GM18520 (cell line): ENCODE measurements at regions not wholly inside any gene's neighbourhood (a gene's known extent, or its start where the extent isn't known, plus 50 kb on each side); places are given as distances from the start of the nearest gene placed in this dataset.
"Not testable (repeated sequence)": the region's sequence is repeated elsewhere in the genome, so short reads cannot be mapped to it uniquely, and the experiment has no call there.

Experiments used
- ATAC-seq: cut with Tn5 transposase; IDR thresholded peaks from one replicate; pipeline ENCODE4 v1.9.1; 2021; ENCODE audit not compliant: unreplicated experiment

DNA sequence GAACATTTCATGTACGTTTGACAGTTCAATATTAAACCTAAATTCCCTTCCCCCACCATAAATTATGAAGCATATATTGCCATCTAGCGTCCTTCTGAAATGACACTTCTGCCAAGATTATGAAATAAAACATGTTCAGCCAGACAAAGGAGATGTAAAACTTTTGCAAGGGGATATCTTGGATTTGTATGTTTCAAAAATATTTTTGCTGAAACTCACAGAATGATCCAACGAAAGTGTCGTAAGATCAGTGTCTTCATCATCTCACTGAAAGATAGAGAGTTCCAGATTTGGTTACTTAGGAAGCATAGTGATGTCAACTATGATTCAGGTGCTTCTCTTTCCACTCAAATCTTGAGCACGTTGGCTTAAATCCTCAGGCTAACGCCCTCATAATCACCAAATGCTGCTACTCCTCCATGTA, 904.3 kb downstream of the XPNPEP1 start:
- ATAC-seq = no peak

DNA sequence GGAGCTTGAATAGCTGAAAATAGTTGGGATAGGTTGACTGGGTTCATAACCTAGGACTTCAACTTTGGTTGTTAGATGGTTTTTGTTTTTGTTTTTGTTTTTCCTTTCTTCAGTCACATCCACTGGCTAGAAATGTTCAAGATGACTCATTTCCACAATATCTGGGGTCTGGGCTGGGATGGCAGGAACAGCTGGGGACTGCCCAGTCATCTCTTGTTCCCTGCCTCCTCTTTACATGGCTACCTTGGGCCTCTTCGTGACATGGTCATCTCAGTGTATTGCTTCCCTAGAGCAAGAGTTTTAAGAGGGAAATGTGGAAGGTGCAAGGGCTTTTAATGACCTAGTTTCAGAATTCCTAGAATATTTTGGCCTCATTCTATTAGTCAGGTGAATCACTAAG, 915.8 kb downstream of the XPNPEP1 start:
- ATAC-seq = no peak

- ATAC-seq = no peak
Measured at GRCh38 chr10:108990441-108990840, 932.9 kb downstream of the XPNPEP1 start.

DNA sequence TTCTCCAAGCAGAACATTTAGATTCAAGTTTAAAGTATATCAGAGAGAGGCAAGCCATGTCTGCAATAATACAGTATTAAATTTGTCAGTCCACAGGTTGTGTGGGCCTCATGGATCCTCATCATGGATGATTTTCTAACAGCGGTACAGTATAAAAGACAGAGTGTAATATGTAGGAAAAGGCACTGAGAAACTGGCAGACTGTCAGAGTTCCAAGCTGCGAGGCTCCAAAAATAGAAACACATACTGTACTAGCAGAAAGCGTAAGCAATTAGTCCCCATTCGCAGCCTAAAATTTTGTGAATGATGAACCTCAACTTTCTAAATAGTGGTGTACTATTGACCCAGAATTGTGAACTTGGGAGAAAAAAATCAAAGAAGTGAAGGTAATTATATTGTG, 933.3 kb downstream of the XPNPEP1 start:
- no peak for ATAC-seq

- no peak for ATAC-seq
Measured at GRCh38 chr10:108982159-108982558, 941.2 kb downstream of the XPNPEP1 start.

DNA sequence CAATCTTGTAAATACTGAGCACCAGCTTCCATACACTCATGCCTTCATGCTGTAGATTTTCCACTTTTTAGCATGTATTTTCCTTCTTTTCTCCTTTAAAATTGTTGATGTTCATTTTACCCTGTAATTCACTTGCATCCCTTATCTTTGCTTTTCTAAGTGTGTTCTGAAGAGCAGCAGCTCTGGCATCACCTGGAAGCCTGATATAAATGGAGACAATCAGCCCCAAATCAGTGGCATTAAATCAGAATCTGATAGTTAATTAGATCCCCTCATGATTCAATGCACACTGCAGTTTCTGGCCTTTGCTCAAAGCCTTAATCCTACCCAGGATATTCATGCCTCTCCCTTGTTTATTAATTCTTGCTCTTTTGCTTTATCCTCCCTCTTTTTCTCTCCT, 942.4 kb downstream of the XPNPEP1 start:
- ATAC-seq = no peak

DNA sequence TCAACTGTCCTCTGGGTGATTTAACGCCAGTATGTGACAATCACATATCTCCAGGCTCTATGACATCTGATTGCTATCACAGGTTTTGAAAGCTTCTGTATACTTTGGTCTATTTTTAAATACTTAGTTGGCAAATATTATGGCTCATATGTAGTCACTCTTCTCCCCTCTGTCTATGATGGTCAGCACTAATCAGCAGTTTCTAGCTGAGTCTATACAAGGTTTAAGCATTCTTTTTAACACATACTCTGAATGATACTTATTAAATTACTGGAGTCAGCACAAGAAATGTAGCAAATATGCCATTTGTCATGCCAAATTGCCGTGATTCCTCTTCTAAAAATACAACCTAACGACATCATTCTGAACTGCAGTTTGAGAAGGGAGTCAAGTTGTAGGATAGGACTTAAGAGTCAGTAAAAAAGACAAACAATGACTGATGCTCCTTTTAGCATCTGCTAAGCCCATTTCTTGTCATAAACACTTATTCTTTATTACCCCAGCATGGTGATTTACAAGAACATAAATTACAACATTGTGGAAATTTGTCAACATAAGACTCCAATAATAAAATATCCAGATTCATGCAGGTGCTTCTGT, 947.8 kb downstream of the XPNPEP1 start:
- ATAC-seq = no peak

GRCh38 chr10:108970016-108970415, 953.3 kb downstream of the XPNPEP1 start:
- no peak for ATAC-seq

DNA sequence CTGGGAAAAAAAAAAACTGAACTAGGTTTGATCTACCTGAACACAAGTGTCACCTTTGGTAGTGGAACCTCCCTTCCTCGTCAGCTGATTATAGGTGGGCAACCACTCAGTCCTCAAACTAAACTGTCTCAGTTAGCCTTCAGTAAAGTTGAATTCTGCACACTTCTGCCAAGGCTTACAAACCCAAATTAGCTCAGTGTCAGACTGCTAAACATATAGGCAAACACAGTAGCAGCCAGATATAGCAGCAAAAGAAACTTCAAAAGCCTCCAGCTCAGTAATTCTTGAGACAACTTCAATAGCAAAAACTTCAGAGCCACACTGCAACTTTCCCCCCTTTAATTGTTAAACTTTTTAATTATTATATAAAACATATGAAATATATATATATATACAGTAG, 956.9 kb downstream of the XPNPEP1 start:
- ATAC-seq = no peak

DNA sequence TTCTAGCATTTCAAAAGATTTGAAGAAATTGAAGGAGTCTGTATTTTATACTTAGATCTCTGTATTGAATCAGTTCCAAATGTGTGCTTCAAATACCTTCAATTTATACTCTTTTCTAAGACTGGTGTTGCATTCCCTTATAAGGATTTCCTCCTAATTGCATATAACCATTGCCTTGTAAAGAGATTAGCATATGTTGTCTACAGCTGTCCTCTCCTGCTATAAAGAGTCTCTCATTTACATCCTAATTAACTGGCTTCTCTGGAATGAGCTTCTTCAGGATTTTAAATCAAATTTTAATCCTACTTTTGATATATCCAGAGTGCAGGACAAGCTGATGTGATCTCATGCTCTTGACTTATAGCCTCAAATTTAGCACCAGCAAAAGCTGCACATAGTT, 957.3 kb downstream of the XPNPEP1 start:
- ATAC-seq = no peak

DNA sequence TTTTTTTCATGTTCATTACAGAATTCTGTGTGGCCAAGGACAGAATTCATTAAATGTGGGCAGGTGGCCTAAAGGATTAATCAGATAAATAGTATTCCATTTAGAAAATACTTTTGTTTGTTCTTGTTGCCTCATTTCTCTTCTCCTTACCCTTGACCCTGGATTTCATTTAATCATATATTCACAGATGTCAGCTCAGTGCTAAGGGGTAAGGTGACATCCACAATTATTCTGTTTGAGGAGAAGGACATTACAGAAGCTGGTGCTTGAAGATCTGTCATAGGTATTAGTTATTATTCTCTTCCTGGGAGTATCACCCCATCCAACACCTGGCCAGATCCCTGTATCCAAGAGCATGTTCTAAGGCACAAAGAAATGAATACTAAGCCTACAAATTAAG, 961.1 kb downstream of the XPNPEP1 start:
- ATAC-seq = no peak

GRCh38 chr10:108957681-108958080, 965.6 kb downstream of the XPNPEP1 start:
- no peak for ATAC-seq

DNA sequence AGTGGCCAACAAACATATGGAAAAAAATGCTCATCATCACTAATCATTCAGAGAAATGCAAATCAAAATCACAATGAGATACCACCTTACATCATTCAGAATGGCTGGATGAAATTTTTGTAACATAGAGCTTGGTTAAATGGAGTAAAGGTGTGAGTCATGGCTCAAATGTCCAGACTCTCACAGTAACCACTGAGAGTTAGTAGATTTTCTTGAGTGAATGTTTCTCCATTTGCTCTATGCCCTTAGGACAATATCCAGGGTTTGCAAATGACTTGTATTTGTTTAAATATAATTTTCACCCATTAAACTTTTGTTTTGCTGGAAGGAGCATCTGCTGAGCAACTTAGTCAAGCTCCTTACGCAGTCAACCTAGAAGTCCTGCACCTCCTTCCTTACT, 967.2 kb downstream of the XPNPEP1 start:
- no peak for ATAC-seq

GRCh38 chr10:108920029-108920428, 1003.3 kb downstream of the XPNPEP1 start:
- not testable (repeated sequence) for ATAC-seq

- ATAC-seq = no peak
Measured at GRCh38 chr10:108913300-108913699, 1010.0 kb downstream of the XPNPEP1 start.

DNA sequence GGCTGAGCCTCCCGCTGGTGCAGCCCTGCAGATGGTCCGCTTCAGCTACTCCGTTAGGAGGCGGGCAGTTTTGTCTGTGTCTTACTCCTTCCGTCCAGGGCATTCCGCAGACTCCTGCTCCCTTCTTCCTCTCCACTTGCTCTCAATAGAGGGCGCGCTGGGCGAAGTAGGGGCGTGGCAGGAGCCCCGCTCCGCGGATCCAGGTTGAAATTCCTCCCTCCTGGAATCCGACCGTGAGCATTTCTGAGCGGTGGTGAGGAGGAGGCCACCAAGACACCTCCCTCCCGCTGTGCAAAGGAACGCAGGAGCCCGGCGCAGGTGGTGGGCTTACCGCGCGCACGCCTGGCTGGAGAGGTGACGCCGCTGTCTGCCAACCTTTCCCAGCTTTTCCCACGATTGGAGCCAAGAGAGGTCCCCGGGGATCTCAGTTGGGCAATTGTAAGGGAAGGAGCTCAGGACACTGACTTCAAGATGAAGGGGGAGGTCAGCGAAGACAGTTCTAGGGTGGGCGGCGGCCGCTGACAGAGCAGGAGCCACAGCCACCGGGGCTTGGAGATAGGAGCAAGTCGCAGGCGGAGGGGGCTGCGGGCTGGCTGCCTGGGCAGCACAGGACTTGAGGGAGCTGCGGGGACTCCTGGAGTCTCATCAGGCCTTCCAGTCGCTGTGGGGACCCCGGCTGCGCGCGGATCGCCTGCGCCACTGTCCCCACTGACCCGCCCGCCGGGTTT, 1011.3 kb downstream of the XPNPEP1 start:
- ATAC-seq = no peak

- ATAC-seq = no peak
Measured at GRCh38 chr10:108908096-108908495, 1015.2 kb downstream of the XPNPEP1 start.

GRCh38 chr10:108905821-108906220, 1017.5 kb downstream of the XPNPEP1 start:
- ATAC-seq = no peak

DNA sequence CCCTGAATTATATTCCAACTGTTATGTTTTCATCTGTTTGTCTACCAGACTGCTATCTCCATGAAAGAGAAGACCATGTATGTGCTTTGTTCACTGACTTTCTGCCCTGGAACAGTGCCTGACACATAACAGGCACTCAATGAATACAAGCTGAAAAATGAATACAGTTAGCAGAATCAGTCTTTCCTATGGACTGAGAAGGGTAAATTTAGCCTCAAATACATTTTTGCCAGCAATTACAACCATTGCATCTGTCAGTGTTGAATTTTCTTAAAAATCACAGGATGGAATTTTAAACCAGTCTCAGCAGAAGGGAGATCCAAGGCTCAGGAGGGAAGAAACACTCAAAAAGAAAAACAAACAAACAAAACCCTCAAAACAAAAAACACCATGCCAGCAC, 1018.1 kb downstream of the XPNPEP1 start:
- no peak for ATAC-seq

- ATAC-seq = no peak
Measured at GRCh38 chr10:108904163-108904838, 1019.0 kb downstream of the XPNPEP1 start.

DNA sequence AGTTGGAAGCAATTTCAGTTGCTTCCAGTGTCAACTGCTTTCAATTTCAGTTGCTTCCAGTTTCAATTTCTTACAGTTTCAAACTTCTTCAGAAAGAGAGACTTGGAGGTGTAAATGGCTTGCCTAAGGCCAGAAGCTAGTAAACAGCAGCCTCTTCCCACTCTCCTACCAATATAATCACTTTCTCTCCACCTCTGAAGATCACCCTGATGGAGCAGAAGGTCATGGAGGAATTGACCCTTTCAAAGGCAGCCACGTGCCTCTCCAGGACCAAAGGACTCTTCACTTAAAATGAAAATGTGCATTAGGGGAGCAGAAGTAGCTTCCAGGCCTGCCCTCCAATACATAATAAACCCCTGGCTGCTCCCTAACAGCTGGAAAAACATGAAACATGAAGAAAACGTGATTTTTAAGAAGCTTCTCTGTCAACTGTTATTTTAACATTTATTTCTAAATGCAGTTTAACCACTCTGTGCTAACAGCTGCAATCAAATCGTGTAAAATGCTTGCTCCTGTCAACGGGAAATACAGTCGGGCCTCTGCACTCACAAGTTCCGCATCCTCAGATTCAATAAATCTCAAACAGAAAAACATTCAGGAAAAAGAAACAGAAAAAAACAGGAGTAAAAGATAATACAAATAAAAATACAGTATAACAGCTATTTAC, 1020.6 kb downstream of the XPNPEP1 start:
- ATAC-seq = peak; percentile 62
